ENCODE measurements at regions not wholly inside any gene's neighbourhood (a gene's known extent, or its start where the extent isn't known, plus 50 kb on each side); places are given as distances from the start of the nearest gene placed in this dataset.

DNA sequence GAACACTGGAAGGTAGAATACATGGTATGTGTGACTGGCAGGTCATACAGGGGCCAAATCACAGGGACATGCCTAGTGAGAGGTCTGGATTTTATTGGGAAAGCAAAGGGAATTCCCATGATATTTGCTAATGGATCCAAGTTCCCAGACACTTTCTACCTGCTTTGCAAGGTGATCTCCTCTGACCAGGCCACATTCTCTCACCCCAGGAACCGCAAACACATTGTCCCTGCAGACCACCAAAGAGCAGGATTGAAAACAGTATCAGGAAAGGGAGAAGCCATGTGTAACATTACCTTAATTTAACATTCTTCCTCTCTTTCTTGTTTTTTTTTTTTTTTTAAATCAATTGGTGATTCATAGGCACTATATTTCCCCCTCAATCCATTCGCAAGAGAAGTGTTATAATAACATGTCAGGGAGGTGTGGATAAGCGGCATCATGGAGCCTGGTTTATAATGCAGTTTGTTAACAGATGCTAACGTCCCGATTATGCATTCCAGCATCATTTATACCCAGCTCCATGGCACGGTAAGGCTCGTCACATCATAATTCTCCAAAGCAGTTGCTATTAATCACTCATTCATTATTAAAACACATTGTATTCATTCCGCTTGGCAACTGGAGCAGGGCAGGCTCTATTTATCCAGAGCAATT is 155.1 kb upstream of the CCL2 start:
- Mint-ChIP-seq H3K4me3 (ENCODE audit: unreplicated experiment) (no peak overlapping the region), H3K9me3 (ENCODE audit: unreplicated experiment) (peaks cover 35% of the 10 kb centered on the region), H3K36me3 (ENCODE audit: insufficient read depth, unreplicated experiment) (peaks cover 7% of the 10 kb centered on the region), H3K27ac (ENCODE audit: low read depth, unreplicated experiment) (no peak overlapping the region), H3K27me3 (ENCODE audit: insufficient read depth, unreplicated experiment) (no peaks in the 10 kb centered on the region), H3K4me1 (ENCODE audit: insufficient read depth, unreplicated experiment) (no peaks in the 10 kb centered on the region)
- ChIA-PET CTCF (interaction anchor here (0.7 kb wide), 1 partner anchor 314 kb away, joined by 3 read pairs; no protein-coding TSS in a partner anchor), POLR2A (no interaction called here)
- BruUV-seq (replicated peaks), result no TSS peak
- DNase-seq (ENCODE audit: unreplicated experiment), result no peak
- TF ChIP-seq, protein P1, sequence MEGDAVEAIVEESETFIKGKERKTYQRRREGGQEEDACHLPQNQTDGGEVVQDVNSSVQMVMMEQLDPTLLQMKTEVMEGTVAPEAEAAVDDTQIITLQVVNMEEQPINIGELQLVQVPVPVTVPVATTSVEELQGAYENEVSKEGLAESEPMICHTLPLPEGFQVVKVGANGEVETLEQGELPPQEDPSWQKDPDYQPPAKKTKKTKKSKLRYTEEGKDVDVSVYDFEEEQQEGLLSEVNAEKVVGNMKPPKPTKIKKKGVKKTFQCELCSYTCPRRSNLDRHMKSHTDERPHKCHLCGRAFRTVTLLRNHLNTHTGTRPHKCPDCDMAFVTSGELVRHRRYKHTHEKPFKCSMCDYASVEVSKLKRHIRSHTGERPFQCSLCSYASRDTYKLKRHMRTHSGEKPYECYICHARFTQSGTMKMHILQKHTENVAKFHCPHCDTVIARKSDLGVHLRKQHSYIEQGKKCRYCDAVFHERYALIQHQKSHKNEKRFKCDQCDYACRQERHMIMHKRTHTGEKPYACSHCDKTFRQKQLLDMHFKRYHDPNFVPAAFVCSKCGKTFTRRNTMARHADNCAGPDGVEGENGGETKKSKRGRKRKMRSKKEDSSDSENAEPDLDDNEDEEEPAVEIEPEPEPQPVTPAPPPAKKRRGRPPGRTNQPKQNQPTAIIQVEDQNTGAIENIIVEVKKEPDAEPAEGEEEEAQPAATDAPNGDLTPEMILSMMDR (IDR thresholded peaks at IDR 0.05; ENCODE audit: unreplicated experiment), result no peak
- intact Hi-C loops (cut with micrococcal nuclease), result no loop called here

DNA sequence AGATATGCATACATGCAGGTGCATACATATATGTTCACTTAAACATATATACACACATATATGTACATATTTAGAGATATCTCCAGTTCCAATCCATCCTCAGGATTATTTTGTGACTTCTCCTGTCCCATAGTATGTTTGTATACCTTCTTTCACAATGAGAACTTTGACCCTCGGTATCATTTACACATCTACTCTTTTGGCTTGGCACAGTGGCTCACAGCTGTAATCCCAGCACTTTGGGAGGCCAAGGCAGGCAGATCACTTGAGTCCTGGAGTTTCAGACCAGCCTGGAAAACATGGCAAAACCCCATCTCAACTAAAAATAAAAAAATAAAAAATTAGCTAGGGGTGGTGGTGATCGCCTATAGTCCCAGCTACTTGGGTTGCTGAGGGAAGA is 148.1 kb upstream of the CCL2 start:
- H3K4me1 Mint-ChIP-seq (ENCODE audit: insufficient read depth, unreplicated experiment), result no peaks in the 10 kb centered on the region
- TF ChIP-seq, protein P1 (IDR thresholded peaks at IDR 0.05; ENCODE audit: unreplicated experiment), result no peak
- H3K4me3 Mint-ChIP-seq (ENCODE audit: unreplicated experiment), result no peak overlapping the region
- BruUV-seq (replicated peaks), result no TSS peak
- intact Hi-C loops (cut with micrococcal nuclease), result no loop called here
- no peaks in the 10 kb centered on the region for H3K27me3 Mint-ChIP-seq (ENCODE audit: insufficient read depth, unreplicated experiment)
- CTCF ChIA-PET, result interaction anchor here (0.9 kb wide), 1 partner anchor 13 kb away, joined by 3 read pairs; no protein-coding TSS in a partner anchor
- no peak overlapping the region for H3K27ac Mint-ChIP-seq (ENCODE audit: low read depth, unreplicated experiment)
- DNase-seq (ENCODE audit: unreplicated experiment), result no peak
- no peaks in the 10 kb centered on the region for H3K36me3 Mint-ChIP-seq (ENCODE audit: insufficient read depth, unreplicated experiment)
- POLR2A ChIA-PET, result no interaction called here
- H3K9me3 Mint-ChIP-seq (ENCODE audit: unreplicated experiment), result peaks cover 23% of the 10 kb centered on the region

DNA sequence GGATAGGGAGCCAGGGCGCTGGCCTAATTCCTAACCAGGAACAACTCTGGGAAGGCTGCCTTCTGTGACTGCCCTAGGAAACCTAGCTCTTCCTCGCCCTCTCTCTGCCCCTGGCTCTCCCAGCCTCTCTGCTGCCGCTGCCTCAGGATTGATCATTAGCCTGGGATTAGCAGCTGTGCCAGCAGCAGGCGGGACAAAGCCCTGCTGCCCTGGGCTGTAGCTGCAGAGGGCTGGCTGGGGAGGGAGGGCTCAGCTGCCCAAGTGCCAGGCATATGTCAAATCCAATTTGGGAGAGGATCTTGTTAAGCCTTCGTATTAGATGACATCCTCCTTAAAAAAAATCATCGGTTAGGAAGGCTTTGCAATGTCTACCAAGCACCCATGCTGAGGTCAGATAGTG is 144.8 kb upstream of the CCL2 start:
- BruUV-seq (replicated peaks), result no TSS peak

DNA sequence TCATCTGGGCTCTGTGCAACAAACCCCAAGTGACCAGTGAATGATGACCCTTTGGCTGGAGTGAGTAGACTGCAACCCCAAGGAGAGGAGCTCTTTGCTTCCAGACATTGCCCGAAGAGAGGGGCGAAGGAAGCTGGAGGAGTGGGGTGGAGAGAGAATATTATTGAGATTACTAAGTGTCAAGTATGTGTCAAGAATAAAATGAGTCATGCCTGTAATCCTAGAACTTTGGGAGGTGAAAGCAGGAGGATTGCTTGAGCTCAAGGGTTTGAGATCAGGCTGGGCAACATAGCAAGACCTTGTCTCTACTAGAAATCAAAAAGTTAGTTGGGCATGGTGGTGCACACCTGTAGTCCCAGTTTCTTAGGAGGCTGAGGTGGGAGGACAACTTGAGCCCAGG is 142.0 kb upstream of the CCL2 start:
- no TSS peak for BruUV-seq (replicated peaks)
- no peak for DNase-seq (ENCODE audit: unreplicated experiment)

More for the DNA sequence above, 144.8 kb upstream of the CCL2 start:
- no peaks in the 10 kb centered on the region for H3K36me3 Mint-ChIP-seq (ENCODE audit: insufficient read depth, unreplicated experiment)
- ChIA-PET CTCF (no interaction called here), POLR2A (no interaction called here)
- H3K4me3 Mint-ChIP-seq (ENCODE audit: unreplicated experiment), result no peak overlapping the region
- TF ChIP-seq, protein P1 (IDR thresholded peaks at IDR 0.05; ENCODE audit: unreplicated experiment), result no peak
- no peak for DNase-seq (ENCODE audit: unreplicated experiment)
- peaks cover 41% of the 10 kb centered on the region for H3K9me3 Mint-ChIP-seq (ENCODE audit: unreplicated experiment)
- no peaks in the 10 kb centered on the region for H3K27me3 Mint-ChIP-seq (ENCODE audit: insufficient read depth, unreplicated experiment)
- intact Hi-C loops (cut with micrococcal nuclease), result no loop called here
- no peak overlapping the region for H3K27ac Mint-ChIP-seq (ENCODE audit: low read depth, unreplicated experiment)
- no peaks in the 10 kb centered on the region for H3K4me1 Mint-ChIP-seq (ENCODE audit: insufficient read depth, unreplicated experiment)

More for the DNA sequence above, 142.0 kb upstream of the CCL2 start:
- intact Hi-C loops (cut with micrococcal nuclease), result no loop called here
- no peaks in the 10 kb centered on the region for H3K4me1 Mint-ChIP-seq (ENCODE audit: insufficient read depth, unreplicated experiment)
- TF ChIP-seq, protein P1 (IDR thresholded peaks at IDR 0.05; ENCODE audit: unreplicated experiment), result no peak
- no peaks in the 10 kb centered on the region for H3K36me3 Mint-ChIP-seq (ENCODE audit: insufficient read depth, unreplicated experiment)
- no peak overlapping the region for H3K4me3 Mint-ChIP-seq (ENCODE audit: unreplicated experiment)
- peaks cover 39% of the 10 kb centered on the region for H3K9me3 Mint-ChIP-seq (ENCODE audit: unreplicated experiment)
- CTCF ChIA-PET, result interaction anchor here (0.6 kb wide), 2 partner anchors 18 to 247 kb away, joined by 3 to 4 read pairs; no protein-coding TSS in a partner anchor
- POLR2A ChIA-PET, result no interaction called here
- no peaks in the 10 kb centered on the region for H3K27me3 Mint-ChIP-seq (ENCODE audit: insufficient read depth, unreplicated experiment)
- H3K27ac Mint-ChIP-seq (ENCODE audit: low read depth, unreplicated experiment), result no peak overlapping the region

Data from MCF 10A (cell line).